HCT116 (cell line): ENCODE measurements at regions not wholly inside any gene's neighbourhood (a gene's known extent, or its start where the extent isn't known, plus 50 kb on each side); places are given as distances from the start of the nearest gene placed in this dataset.

Experiments
- ATAC-seq: fragments of 200-7000 bp; cut with Tn5 transposase; 2 replicates; pipeline ENCODE4 v1.9.1; 2020; ENCODE audit warnings: mild to moderate bottlenecking, moderate library complexity
- BruUV-seq: library from RNA; stranded (reverse); fragments of 400-500 nt; replicated peaks from 2 replicates; lab custom pipeline; 2021; lab: Mats Ljungman, UMichigan
- CTCF ChIA-PET: fragments of 300-600 bp; sonication (Branson Sonifier 250); formaldehyde crosslinking; loops from one replicate; lab custom pipeline; 2021; ENCODE audit warnings: antibody characterized with exemption; lab: Charles Lee
- POLR2A ChIA-PET: fragments of 300-600, 350-600 bp; sonication (Branson Sonifier 250); formaldehyde crosslinking; loops from one replicate; lab custom pipeline; 2021; ENCODE audit warnings: antibody characterized with exemption; lab: Charles Lee
- RAD21 ChIA-PET, 2 experiments: fragments of 300-600 bp; sonication (Branson Sonifier 250); formaldehyde crosslinking; loops; one replicate each; lab custom pipeline; 2023; ENCODE audit warnings: low total read pairs in 2 of 2; ENCODE audit not compliant: uncharacterized antibody in 2 of 2, unreplicated experiment in 2 of 2, low non-redundant PET in 1 of 2; lab: Charles Lee
- DNase-seq: peaks from one replicate; pipeline ENCODE4 v3.0.0-alpha.2; 2010; ENCODE audit warnings: low read depth, low spot score
- H2AFZ ChIP-seq: fragments of 200-600 bp; shearing (Covaris generic), sonication (generic); 2 replicates; pipeline ENCODE4 v1.6.1; 2017; ENCODE audit warnings: low read depth, mixed run types, mixed read lengths, antibody characterized with exemption, low read length; ENCODE audit not compliant: poor library complexity, severe bottlenecking
- H3K27ac ChIP-seq: 2 replicates; pipeline ENCODE4 v1.5.1; 2012; ENCODE audit warnings: low read depth, low read length
- H3K27me3 ChIP-seq: fragments of 200-600 bp; sonication (generic); 2 replicates; pipeline ENCODE4 v1.6.1; 2016; ENCODE audit warnings: mixed run types, low read length, mixed read lengths; ENCODE audit not compliant: insufficient read depth
- H3K36me3 ChIP-seq, 2 experiments: fragments of 200-500 bp in 1 of 2; fragments of 200-600 bp in 1 of 2; sonication (Bioruptor generic) in 1 of 2; sonication (generic) in 1 of 2; 2 replicates each; pipeline versions ENCODE4 v1.5.1 to v1.6.1; 2014 to 2016; ENCODE audit warnings: low read length in 2 of 2, inconsistent platforms in 1 of 2, mixed read lengths in 1 of 2, mixed run types in 1 of 2; ENCODE audit not compliant: insufficient read depth in 2 of 2, control insufficient read depth in 1 of 2
- H3K4me1 ChIP-seq, 2 experiments: fragments of 200-600 bp in 1 of 2; sonication (generic) in 1 of 2; 2 replicates each; pipeline versions ENCODE4 v1.5.1 to v1.6.1; 2012 to 2017; ENCODE audit warnings: low read length in 2 of 2, inconsistent platforms in 1 of 2, mild to moderate bottlenecking in 1 of 2, mixed read lengths in 1 of 2, mixed run types in 1 of 2, moderate library complexity in 1 of 2; ENCODE audit not compliant: insufficient read depth in 2 of 2, control insufficient read depth in 1 of 2
- H3K4me2 ChIP-seq: fragments of 200-600 bp; sonication (generic); 2 replicates; pipeline ENCODE4 v1.6.1; 2017; ENCODE audit warnings: mixed run types, low read length, mixed read lengths
- H3K4me3 ChIP-seq, 2 experiments: fragments of 200-600 bp in 1 of 2; sonication (generic) in 1 of 2; replicated peaks in 1 of 2; 2 replicates each; pipeline ENCODE4 v1.5.1; 2011 to 2016; ENCODE audit warnings: low read length in 2 of 2, control low read depth in 1 of 2, low read depth in 1 of 2, mild to moderate bottlenecking in 1 of 2, mixed read lengths in 1 of 2, mixed run types in 1 of 2
- H3K79me2 ChIP-seq: fragments of 200-600 bp; sonication (generic); 2 replicates; pipeline ENCODE4 v1.6.1; 2017; ENCODE audit warnings: mild to moderate bottlenecking, mixed run types, low read length, moderate library complexity, mixed read lengths; ENCODE audit not compliant: insufficient read depth
- H3K9ac ChIP-seq: fragments of 200-600 bp; sonication (generic); 2 replicates; pipeline ENCODE4 v1.6.1; 2016; ENCODE audit warnings: low read length, mixed read lengths
- H3K9me2 ChIP-seq: fragments of 200-600 bp; sonication (generic), shearing (Covaris generic); 2 replicates; pipeline ENCODE4 v1.6.1; 2017; ENCODE audit warnings: mixed run types, mild to moderate bottlenecking, moderate library complexity; ENCODE audit not compliant: insufficient read depth
- H3K9me3 ChIP-seq, 2 experiments: fragments of 200-500 bp in 1 of 2; fragments of 200-600 bp in 1 of 2; sonication (Bioruptor generic) in 1 of 2; sonication (generic) in 1 of 2; 2 replicates each; pipeline ENCODE4 v1.6.1; 2014 to 2017; ENCODE audit warnings: low read length in 2 of 2, mixed read lengths in 2 of 2, inconsistent platforms in 1 of 2, low read depth in 1 of 2, mild to moderate bottlenecking in 1 of 2, mixed run types in 1 of 2, moderate library complexity in 1 of 2; ENCODE audit not compliant: control insufficient read depth in 1 of 2, insufficient read depth in 1 of 2
- H4K20me1 ChIP-seq: fragments of 200-600 bp; sonication (generic), shearing (Covaris generic); 2 replicates; pipeline ENCODE4 v1.6.1; 2017; ENCODE audit warnings: mixed run types, mild to moderate bottlenecking, moderate library complexity; ENCODE audit not compliant: insufficient read depth
- CEBPB ChIP-seq: IDR thresholded peaks from 2 replicates; pipeline ENCODE4 v1.6.1; 2012; ENCODE audit warnings: low read depth
- EZH2 ChIP-seq: fragments of 200-600 bp; sonication (generic); IDR thresholded peaks from 2 replicates; pipeline ENCODE4 v1.6.1; 2017; ENCODE audit warnings: antibody characterized with exemption, mixed run types
- FOSL1 ChIP-seq: IDR thresholded peaks from 2 replicates; pipeline ENCODE4 v1.6.1; 2012; ENCODE audit warnings: low read depth
- SIN3A ChIP-seq: IDR thresholded peaks from 2 replicates; pipeline ENCODE4 v1.6.1; 2012; ENCODE audit warnings: low read depth
- SP1 ChIP-seq: IDR thresholded peaks from 2 replicates; pipeline ENCODE4 v1.6.1; 2012; ENCODE audit warnings: low read depth
- TCF7L2 ChIP-seq: IDR thresholded peaks from 2 replicates; pipeline ENCODE4 v1.7.0; 2011; ENCODE audit warnings: borderline replicate concordance, inconsistent platforms; ENCODE audit not compliant: insufficient read depth, insufficient read length; ENCODE audit errors: extremely low read depth
- ZBTB33 ChIP-seq: IDR thresholded peaks from 2 replicates; pipeline ENCODE4 v1.6.1; 2011; ENCODE audit warnings: mild to moderate bottlenecking, low read length, moderate library complexity; ENCODE audit not compliant: insufficient replicate concordance; ENCODE audit errors: extremely low read depth
- ZFX ChIP-seq: fragments of 450-650 bp; IDR thresholded peaks from 2 replicates; pipeline ENCODE4 v1.6.1; 2017
- intact Hi-C: fragments of 100-400 bp; cut with micrococcal nuclease; formaldehyde crosslinking; loops from 2 replicates; pipeline ENCODE4 v1.10.0; 2022
- TF ChIP-seq, protein P1 (sequence below): IDR thresholded peaks from 2 replicates; pipeline ENCODE4 v1.6.1; 2012

DNA sequence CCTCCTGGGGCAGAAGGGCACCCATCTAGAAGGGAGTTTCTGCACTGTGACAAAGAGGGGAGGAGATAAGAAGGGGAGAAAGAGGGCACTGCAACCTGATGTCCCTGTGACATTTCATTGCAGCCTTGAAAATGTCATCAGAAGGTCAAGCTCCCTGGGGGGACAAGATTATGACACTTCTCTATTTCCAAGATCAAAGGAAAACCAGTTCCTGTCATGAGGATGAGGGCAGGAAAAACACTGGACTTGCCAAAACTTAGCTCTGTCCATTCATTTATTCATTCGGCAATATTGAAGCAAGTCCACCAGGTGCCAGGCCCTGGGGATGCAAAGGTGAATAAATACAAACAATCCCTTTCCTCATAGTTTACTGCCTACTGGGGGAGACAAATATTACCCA lies 138.4 kb upstream of the CDKN3 start:
- Histone ChIP-seq H3K4me1 (peaks cover 14 to 28% of the 10 kb centered on the region in 2 experiments), H3K4me2 (0 out of 2 replicates have a peak overlapping the region, but pooled peaks have one; percentile 21), H3K79me2 (no peaks in the 10 kb centered on the region), H3K27me3 (no peaks in the 10 kb centered on the region), H3K9me2 (no peaks in the 10 kb centered on the region), H3K36me3 (no peaks in the 10 kb centered on the region), H3K9ac (no peak overlapping the region), H3K27ac (0 out of 2 replicates have a peak overlapping the region, but pooled peaks have one; percentile 17), H3K4me3 (no peak overlapping the region), H4K20me1 (no peaks in the 10 kb centered on the region), H2AFZ (no peak overlapping the region), H3K9me3 (no peaks in the 10 kb centered on the region)
- ATAC-seq (no peak), DNase-seq (no peak)
- BruUV-seq, result no TSS peak
- CTCF ChIA-PET, result no interaction called here
- intact Hi-C loops, result no loop called here
- TF ChIP-seq ZFX, result no peak
- TF ChIP-seq CEBPB, result 0 out of 2 replicates have a peak, but pooled peaks have one; percentile 23
- no peak for TF ChIP-seq SIN3A
- no peak for TF ChIP-seq FOSL1
- TF ChIP-seq TCF7L2, result peak; percentile 98
- no peak for TF ChIP-seq EZH2
- RAD21 ChIA-PET, result no interaction called here
- POLR2A ChIA-PET, result no interaction called here

- intact Hi-C loops, result no loop called here
- ChIA-PET RAD21 (no interaction called here), CTCF (no interaction called here), POLR2A (no interaction called here)
- Histone ChIP-seq H3K36me3 (no peaks in the 10 kb centered on the region), H3K4me1 (peaks cover 3 to 15% of the 10 kb centered on the region in 2 experiments; a peak in 2 of 4 replicates), H3K27ac (no peak overlapping the region), H3K79me2 (no peaks in the 10 kb centered on the region), H3K4me2 (no peak overlapping the region), H3K9ac (no peak overlapping the region), H4K20me1 (no peaks in the 10 kb centered on the region), H2AFZ (no peak overlapping the region), H3K4me3 (no peak overlapping the region), H3K9me2 (no peaks in the 10 kb centered on the region), H3K27me3 (no peaks in the 10 kb centered on the region), H3K9me3 (no peaks in the 10 kb centered on the region)
- no peak for ATAC-seq
- TF ChIP-seq, protein P1, sequence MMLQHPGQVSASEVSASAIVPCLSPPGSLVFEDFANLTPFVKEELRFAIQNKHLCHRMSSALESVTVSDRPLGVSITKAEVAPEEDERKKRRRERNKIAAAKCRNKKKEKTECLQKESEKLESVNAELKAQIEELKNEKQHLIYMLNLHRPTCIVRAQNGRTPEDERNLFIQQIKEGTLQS, result no peak
- TF ChIP-seq ZFX (no peak), ZBTB33 (no peak), CEBPB (no peak), TCF7L2 (no peak), SP1 (no peak)
- DNase-seq, result no peak
- no TSS peak for BruUV-seq
These were observed 137.0 kb upstream of the CDKN3 start for GRCh38 chr14:54259821-54260220.
